ENCODE measurements at regions not wholly inside any gene's neighbourhood (a gene's known extent, or its start where the extent isn't known, plus 50 kb on each side); places are given as distances from the start of the nearest gene placed in this dataset.
"Not testable (repeated sequence)": the region's sequence is repeated elsewhere in the genome, so short reads cannot be mapped to it uniquely, and the experiment has no call there.

GRCh38 chr14:53719536-53719935 lies 237.1 kb downstream of the BMP4 start:
- intact Hi-C loops (cut with micrococcal nuclease): no loop called here
- Mint-ChIP-seq H3K9me3 (no peaks in the 10 kb centered on the region), H3K4me3 (no peak overlapping the region), H3K4me1 (no peaks in the 10 kb centered on the region), H3K27ac (no peak overlapping the region), H3K36me3 (ENCODE audit: low read depth) (no peaks in the 10 kb centered on the region), H3K27me3 (no peaks in the 10 kb centered on the region)
- no peak for DNase-seq

GRCh38 chr14:53716578-53716977 lies 240.0 kb downstream of the BMP4 start:
- Mint-ChIP-seq H3K4me1 (no peaks in the 10 kb centered on the region), H3K4me3 (no peak overlapping the region), H3K9me3 (no peaks in the 10 kb centered on the region), H3K27ac (no peak overlapping the region), H3K27me3 (no peaks in the 10 kb centered on the region), H3K36me3 (ENCODE audit: low read depth) (no peaks in the 10 kb centered on the region)
- intact Hi-C loops (cut with micrococcal nuclease): no loop called here
- DNase-seq: no peak

GRCh38 chr14:53715193-53715721 lies 241.4 kb downstream of the BMP4 start:
- Mint-ChIP-seq H3K4me3 (no peak overlapping the region), H3K27me3 (no peaks in the 10 kb centered on the region), H3K36me3 (ENCODE audit: low read depth) (no peaks in the 10 kb centered on the region), H3K9me3 (no peaks in the 10 kb centered on the region), H3K4me1 (no peaks in the 10 kb centered on the region), H3K27ac (no peak overlapping the region)
- no peak for DNase-seq
- intact Hi-C loops (cut with micrococcal nuclease): no loop called here

- DNase-seq: no peak
- Mint-ChIP-seq H3K4me3 (no peak overlapping the region), H3K36me3 (ENCODE audit: low read depth) (no peaks in the 10 kb centered on the region), H3K27me3 (no peaks in the 10 kb centered on the region), H3K27ac (no peak overlapping the region), H3K9me3 (no peaks in the 10 kb centered on the region), H3K4me1 (no peaks in the 10 kb centered on the region)
- intact Hi-C loops (cut with micrococcal nuclease): no loop called here
Observed at GRCh38 chr14:53714495-53715192, 242.0 kb downstream of the BMP4 start.

- H3K27me3 Mint-ChIP-seq; H3K36me3 Mint-ChIP-seq (ENCODE audit: low read depth); intact Hi-C loops (cut with micrococcal nuclease); DNase-seq; H3K4me3 Mint-ChIP-seq; H3K4me1 Mint-ChIP-seq; H3K27ac Mint-ChIP-seq; H3K9me3 Mint-ChIP-seq: not testable (repeated sequence)
Observed at GRCh38 chr14:53712901-53713300, 243.7 kb downstream of the BMP4 start.

GRCh38 chr14:53711205-53711604 lies 245.4 kb downstream of the BMP4 start:
- intact Hi-C loops (cut with micrococcal nuclease): no loop called here
- Mint-ChIP-seq H3K27me3 (no peaks in the 10 kb centered on the region), H3K4me3 (no peak overlapping the region), H3K9me3 (no peaks in the 10 kb centered on the region), H3K4me1 (no peaks in the 10 kb centered on the region), H3K36me3 (ENCODE audit: low read depth) (no peaks in the 10 kb centered on the region), H3K27ac (no peak overlapping the region)
- DNase-seq: no peak

GRCh38 chr14:53710615-53711014 lies 246.0 kb downstream of the BMP4 start:
- H3K4me3 Mint-ChIP-seq: no peak overlapping the region
- no peaks in the 10 kb centered on the region for H3K27me3 Mint-ChIP-seq
- intact Hi-C loops (cut with micrococcal nuclease): no loop called here
- no peak overlapping the region for H3K27ac Mint-ChIP-seq
- no peaks in the 10 kb centered on the region for H3K9me3 Mint-ChIP-seq
- DNase-seq: no peak
- no peaks in the 10 kb centered on the region for H3K36me3 Mint-ChIP-seq (ENCODE audit: low read depth)
- no peaks in the 10 kb centered on the region for H3K4me1 Mint-ChIP-seq

GRCh38 chr14:53709381-53709780 lies 247.2 kb downstream of the BMP4 start:
- Mint-ChIP-seq H3K4me3 (no peak overlapping the region), H3K9me3 (no peaks in the 10 kb centered on the region), H3K4me1 (no peaks in the 10 kb centered on the region), H3K27me3 (no peaks in the 10 kb centered on the region), H3K36me3 (ENCODE audit: low read depth) (no peaks in the 10 kb centered on the region), H3K27ac (no peak overlapping the region)
- intact Hi-C loops (cut with micrococcal nuclease): no loop called here
- no peak for DNase-seq

- intact Hi-C loops (cut with micrococcal nuclease): no loop called here
- no peak overlapping the region for H3K4me3 Mint-ChIP-seq
Observed at GRCh38 chr14:53703457-53703856, 253.2 kb downstream of the BMP4 start.

GRCh38 chr14:53701108-53701875 lies 255.3 kb downstream of the BMP4 start:
- Mint-ChIP-seq H3K4me1 (no peaks in the 10 kb centered on the region), H3K27ac (no peak overlapping the region), H3K27me3 (no peaks in the 10 kb centered on the region), H3K36me3 (ENCODE audit: low read depth) (no peaks in the 10 kb centered on the region), H3K9me3 (no peaks in the 10 kb centered on the region), H3K4me3 (no peak overlapping the region)
- intact Hi-C loops (cut with micrococcal nuclease): no loop called here
- no peak for DNase-seq

More at GRCh38 chr14:53703457-53703856, 253.2 kb downstream of the BMP4 start:
- Mint-ChIP-seq H3K27ac (no peak overlapping the region), H3K4me1 (no peaks in the 10 kb centered on the region), H3K36me3 (ENCODE audit: low read depth) (no peaks in the 10 kb centered on the region), H3K27me3 (no peaks in the 10 kb centered on the region), H3K9me3 (no peaks in the 10 kb centered on the region)
- no peak for DNase-seq

GRCh38 chr14:53696217-53696965 lies 260.2 kb downstream of the BMP4 start:
- no peak for DNase-seq
- no peaks in the 10 kb centered on the region for H3K4me1 Mint-ChIP-seq
- intact Hi-C loops (cut with micrococcal nuclease): no loop called here
- H3K4me3 Mint-ChIP-seq: no peak overlapping the region
- H3K27me3 Mint-ChIP-seq: no peaks in the 10 kb centered on the region
- no peak overlapping the region for H3K27ac Mint-ChIP-seq
- no peaks in the 10 kb centered on the region for H3K36me3 Mint-ChIP-seq (ENCODE audit: low read depth)
- no peaks in the 10 kb centered on the region for H3K9me3 Mint-ChIP-seq

- Mint-ChIP-seq H3K9me3 (no peaks in the 10 kb centered on the region), H3K27me3 (no peaks in the 10 kb centered on the region), H3K27ac (no peak overlapping the region), H3K4me1 (no peaks in the 10 kb centered on the region), H3K4me3 (no peak overlapping the region), H3K36me3 (ENCODE audit: low read depth) (no peaks in the 10 kb centered on the region)
- intact Hi-C loops (cut with micrococcal nuclease): no loop called here
- DNase-seq: no peak
Observed at GRCh38 chr14:53695692-53696214, 260.9 kb downstream of the BMP4 start.

GRCh38 chr14:53692885-53693284 lies 263.7 kb downstream of the BMP4 start:
- Mint-ChIP-seq H3K36me3 (ENCODE audit: low read depth) (no peaks in the 10 kb centered on the region), H3K9me3 (no peaks in the 10 kb centered on the region), H3K27me3 (no peaks in the 10 kb centered on the region), H3K4me1 (no peaks in the 10 kb centered on the region), H3K27ac (no peak overlapping the region), H3K4me3 (no peak overlapping the region)
- intact Hi-C loops (cut with micrococcal nuclease): no loop called here
- no peak for DNase-seq

GRCh38 chr14:53692451-53692850 lies 264.2 kb downstream of the BMP4 start:
- H3K9me3 Mint-ChIP-seq: no peaks in the 10 kb centered on the region
- no peak for DNase-seq
- H3K36me3 Mint-ChIP-seq (ENCODE audit: low read depth): no peaks in the 10 kb centered on the region
- no peaks in the 10 kb centered on the region for H3K27me3 Mint-ChIP-seq
- no peaks in the 10 kb centered on the region for H3K4me1 Mint-ChIP-seq
- H3K27ac Mint-ChIP-seq: no peak overlapping the region
- no peak overlapping the region for H3K4me3 Mint-ChIP-seq
- intact Hi-C loops (cut with micrococcal nuclease): no loop called here
